ENCODE measurements at regions not wholly inside any gene's neighbourhood (a gene's known extent, or its start where the extent isn't known, plus 50 kb on each side); places are given as distances from the start of the nearest gene placed in this dataset.

- Histone ChIP-seq H3K27me3 (ENCODE audit: low read length) (no peaks in the 10 kb centered on the region), H4K20me1 (ENCODE audit: low read depth, low read length) (no peaks in the 10 kb centered on the region), H3F3A (ENCODE audit: insufficient read depth) (no peaks in the 10 kb centered on the region), H3K27ac (ENCODE audit: low read depth, low read length) (no peak overlapping the region), H3K9ac (ENCODE audit: low read length) (no peak overlapping the region), H3K36me3 (ENCODE audit: low read length) (no peaks in the 10 kb centered on the region), H3K9me3 (ENCODE audit: insufficient read depth, low read length) (no peaks in the 10 kb centered on the region), H3K9me2 (replicated peaks; ENCODE audit: insufficient read depth, low read length) (no peaks in the 10 kb centered on the region), H3K79me2 (ENCODE audit: insufficient read depth, low read length) (no peaks in the 10 kb centered on the region), H2AFZ (ENCODE audit: low read depth, low read length, severe bottlenecking) (no peak overlapping the region), H3K4me2 (ENCODE audit: low read depth, low read length, poor library complexity, severe bottlenecking) (no peak overlapping the region), H3K4me3 (ENCODE audit: insufficient read depth, low read length, poor library complexity, severe bottlenecking) (no peak overlapping the region)
- TF ChIP-seq EZH2phosphoT487 (conservative IDR thresholded peaks at IDR 0.05; ENCODE audit: low read length) (no peak), CTCF (IDR thresholded peaks at IDR 0.05; ENCODE audit: insufficient read depth, low read length, poor library complexity, severe bottlenecking) (no peak)
Measured at GRCh38 chr13:90217275-90217674, 1130.2 kb upstream of the MIR17HG start.

- no peak for TF ChIP-seq EZH2phosphoT487 (conservative IDR thresholded peaks at IDR 0.05; ENCODE audit: low read length)
- TF ChIP-seq CTCF (IDR thresholded peaks at IDR 0.05; ENCODE audit: insufficient read depth, low read length, poor library complexity, severe bottlenecking), result no peak
- H2AFZ ChIP-seq (ENCODE audit: low read depth, low read length, severe bottlenecking), result no peak overlapping the region
- no peak overlapping the region for H3K4me2 ChIP-seq (ENCODE audit: low read depth, low read length, poor library complexity, severe bottlenecking)
- H3K27me3 ChIP-seq (ENCODE audit: low read length), result no peaks in the 10 kb centered on the region
- no peak overlapping the region for H3K27ac ChIP-seq (ENCODE audit: low read depth, low read length)
- no peak overlapping the region for H3K9ac ChIP-seq (ENCODE audit: low read length)
- H3K79me2 ChIP-seq (ENCODE audit: insufficient read depth, low read length), result no peaks in the 10 kb centered on the region
- no peaks in the 10 kb centered on the region for H3F3A ChIP-seq (ENCODE audit: insufficient read depth)
- no peaks in the 10 kb centered on the region for H4K20me1 ChIP-seq (ENCODE audit: low read depth, low read length)
- H3K36me3 ChIP-seq (ENCODE audit: low read length), result no peaks in the 10 kb centered on the region
- H3K9me2 ChIP-seq (replicated peaks; ENCODE audit: insufficient read depth, low read length), result no peaks in the 10 kb centered on the region
- H3K9me3 ChIP-seq (ENCODE audit: insufficient read depth, low read length), result no peaks in the 10 kb centered on the region
- H3K4me3 ChIP-seq (ENCODE audit: insufficient read depth, low read length, poor library complexity, severe bottlenecking), result no peak overlapping the region
Measured at GRCh38 chr13:90222758-90223157, 1124.7 kb upstream of the MIR17HG start.

- Histone ChIP-seq H3K27me3 (ENCODE audit: low read length) (no peaks in the 10 kb centered on the region), H3F3A (ENCODE audit: insufficient read depth) (no peaks in the 10 kb centered on the region), H3K9me3 (ENCODE audit: insufficient read depth, low read length) (no peaks in the 10 kb centered on the region), H3K4me2 (ENCODE audit: low read depth, low read length, poor library complexity, severe bottlenecking) (no peak overlapping the region), H3K9ac (ENCODE audit: low read length) (no peak overlapping the region), H3K9me2 (replicated peaks; ENCODE audit: insufficient read depth, low read length) (no peaks in the 10 kb centered on the region), H3K27ac (ENCODE audit: low read depth, low read length) (no peak overlapping the region), H3K36me3 (ENCODE audit: low read length) (no peaks in the 10 kb centered on the region), H4K20me1 (ENCODE audit: low read depth, low read length) (no peaks in the 10 kb centered on the region), H3K4me3 (ENCODE audit: insufficient read depth, low read length, poor library complexity, severe bottlenecking) (no peak overlapping the region), H2AFZ (ENCODE audit: low read depth, low read length, severe bottlenecking) (no peak overlapping the region), H3K79me2 (ENCODE audit: insufficient read depth, low read length) (no peaks in the 10 kb centered on the region)
- TF ChIP-seq EZH2phosphoT487 (conservative IDR thresholded peaks at IDR 0.05; ENCODE audit: low read length), result no peak
- TF ChIP-seq CTCF (IDR thresholded peaks at IDR 0.05; ENCODE audit: insufficient read depth, low read length, poor library complexity, severe bottlenecking), result no peak
Measured at GRCh38 chr13:90230311-90230710, 1117.2 kb upstream of the MIR17HG start.
